GM18498 (cell line): ENCODE measurements at regions not wholly inside any gene's neighbourhood (a gene's known extent, or its start where the extent isn't known, plus 50 kb on each side); places are given as distances from the start of the nearest gene placed in this dataset.
"Not testable (repeated sequence)": the region's sequence is repeated elsewhere in the genome, so short reads cannot be mapped to it uniquely, and the experiment has no call there.

Experiments used
- ATAC-seq: cut with Tn5 transposase; IDR thresholded peaks from one replicate; pipeline ENCODE4 v1.9.1; 2021; ENCODE audit warnings: mild to moderate bottlenecking, moderate library complexity; ENCODE audit not compliant: unreplicated experiment

GRCh38 chr9:63813391-63814021 is 1471.5 kb downstream of the FOXD4L5 start:
- ATAC-seq: not testable (repeated sequence)

DNA sequence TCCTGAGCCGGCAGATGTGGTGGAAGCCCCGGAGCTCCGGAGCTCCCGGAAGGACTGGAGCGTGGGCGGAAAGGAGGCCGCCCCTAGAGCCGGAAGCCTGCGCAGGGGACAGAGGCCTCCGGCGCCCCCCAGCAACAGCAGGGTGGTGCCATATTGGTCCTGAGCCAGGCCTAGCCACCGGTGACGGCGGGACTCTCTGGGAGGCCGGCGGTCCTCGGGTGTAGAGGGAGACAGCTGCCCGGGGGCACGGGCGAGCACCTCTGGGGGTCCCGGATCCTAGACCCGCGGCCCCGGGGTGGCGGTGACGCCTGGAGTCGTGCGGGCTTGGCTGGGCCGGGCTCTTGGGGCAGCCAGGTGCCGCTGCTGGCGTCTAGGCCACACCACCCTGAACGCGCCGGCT is 1472.2 kb downstream of the FOXD4L5 start:
- peak; percentile 67 for ATAC-seq

DNA sequence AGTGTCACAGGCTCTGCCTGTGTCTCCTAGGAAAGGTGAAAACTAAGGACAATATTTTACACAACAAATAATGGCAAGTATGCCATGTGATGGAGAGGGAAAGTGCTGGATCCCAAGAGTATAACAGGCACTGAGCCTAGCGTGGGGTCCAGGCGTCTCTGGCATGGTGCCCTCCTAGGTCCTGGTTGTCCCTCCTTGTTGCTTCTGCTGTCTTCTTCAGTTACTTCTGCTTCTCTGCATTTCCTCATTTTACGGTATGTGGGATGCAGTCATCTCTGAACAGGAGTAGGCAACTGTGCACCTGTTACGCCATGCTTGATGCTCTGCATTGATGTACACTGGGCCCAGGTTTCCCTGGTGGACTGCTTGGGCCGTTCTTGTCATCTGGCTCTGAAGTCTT is 1480.8 kb downstream of the FOXD4L5 start:
- not testable (repeated sequence) for ATAC-seq

- ATAC-seq: not testable (repeated sequence)
Observed at GRCh38 chr9:63794081-63794685, 1490.8 kb downstream of the FOXD4L5 start.

GRCh38 chr9:63787454-63787853 is 1497.6 kb downstream of the FOXD4L5 start:
- ATAC-seq: not testable (repeated sequence)

- not testable (repeated sequence) for ATAC-seq
Observed at GRCh38 chr9:63785059-63785458, 1500.0 kb downstream of the FOXD4L5 start.

DNA sequence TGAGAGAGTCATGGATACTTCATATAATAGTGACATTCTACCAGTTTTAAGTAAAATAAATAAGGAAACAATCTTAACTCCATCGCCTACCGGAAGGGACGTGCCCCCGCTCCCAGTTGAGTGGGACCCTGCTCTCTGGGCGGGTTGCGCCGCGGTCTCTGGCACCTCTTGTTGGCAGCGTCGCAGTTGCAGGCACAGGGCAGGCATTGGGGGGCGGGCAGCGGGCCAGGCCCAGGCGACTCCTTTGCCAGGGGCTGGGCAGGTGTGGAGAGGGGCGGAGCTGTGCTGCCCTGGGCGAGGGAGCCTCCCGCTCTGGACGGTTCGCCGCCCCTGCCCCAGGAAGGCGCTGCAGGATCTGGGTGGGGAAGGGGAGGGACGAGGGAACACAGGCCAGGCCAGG is 1500.6 kb downstream of the FOXD4L5 start:
- ATAC-seq: not testable (repeated sequence)

DNA sequence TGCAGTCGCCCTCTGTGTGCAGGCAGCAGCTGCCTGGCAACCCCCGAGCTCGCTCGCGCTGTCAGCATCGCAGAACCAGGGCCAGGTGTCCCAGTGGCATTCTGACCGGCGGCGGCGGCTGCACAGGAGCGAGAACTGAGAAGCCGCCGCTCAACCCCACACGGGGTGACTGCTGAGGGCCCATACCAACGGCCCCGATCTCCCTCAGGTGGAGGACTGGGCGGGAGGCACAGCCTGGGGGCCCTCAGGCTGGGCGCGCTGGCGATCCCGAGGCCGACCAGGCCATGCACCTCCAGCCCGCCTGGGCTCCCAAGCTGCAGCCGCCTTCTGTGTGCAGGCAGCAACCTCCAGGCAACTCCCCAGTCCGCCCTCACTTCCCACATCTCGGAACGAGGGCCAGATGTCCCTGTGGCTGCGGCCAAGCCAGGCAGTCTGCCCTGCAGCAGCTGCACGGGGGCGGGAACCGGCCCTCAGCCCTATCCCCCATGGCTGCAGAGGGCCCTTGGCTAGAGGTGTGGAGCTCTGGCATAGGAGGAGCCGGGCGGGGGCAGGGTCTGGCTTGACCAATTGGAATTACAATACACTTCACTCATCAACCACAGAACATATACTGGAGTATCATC is 1503.1 kb downstream of the FOXD4L5 start:
- peak; percentile 42 for ATAC-seq

DNA sequence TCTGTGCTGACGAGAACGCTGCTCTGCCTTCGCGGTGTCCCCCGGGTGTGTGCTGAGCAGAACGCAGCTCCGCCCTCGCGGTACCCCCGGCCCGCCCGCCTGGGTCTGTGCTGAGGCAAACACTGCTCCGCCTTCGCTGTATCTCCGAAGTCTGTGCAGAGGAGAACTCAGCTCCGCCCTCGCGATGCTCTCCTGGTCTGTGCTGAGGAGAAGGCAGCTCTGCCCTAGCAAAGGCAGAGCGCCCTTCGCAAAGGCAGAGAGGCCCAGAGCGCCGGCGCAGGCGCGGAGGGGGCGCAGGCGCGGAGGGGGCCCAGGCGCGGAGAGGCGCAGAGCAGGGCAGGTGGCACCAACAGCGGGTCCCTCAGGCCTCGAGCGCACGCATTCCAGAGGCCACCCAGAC is 1503.6 kb downstream of the FOXD4L5 start:
- ATAC-seq: peak; percentile 100

- not testable (repeated sequence) for ATAC-seq
Observed at GRCh38 chr9:63776220-63776619, 1508.8 kb downstream of the FOXD4L5 start.

DNA sequence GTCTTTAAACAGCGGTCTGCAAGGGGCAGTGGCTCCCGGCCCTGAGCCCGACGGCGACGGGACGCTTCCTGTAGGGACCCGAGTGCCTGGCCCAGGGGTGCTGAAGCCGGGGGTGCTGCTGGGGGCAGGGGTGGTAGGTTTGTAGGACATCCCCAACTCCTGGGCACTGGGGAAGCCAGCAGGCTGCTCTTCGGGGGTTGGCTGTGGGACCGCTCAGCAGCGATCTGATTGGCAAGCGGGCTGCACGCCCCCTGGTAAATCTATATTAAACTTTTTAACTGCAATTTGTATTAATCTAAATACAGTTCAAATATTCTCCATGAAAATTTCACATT is 1510.0 kb downstream of the FOXD4L5 start:
- ATAC-seq: not testable (repeated sequence)

GRCh38 chr9:63774369-63775091 is 1510.5 kb downstream of the FOXD4L5 start:
- not testable (repeated sequence) for ATAC-seq

GRCh38 chr9:63762230-63762629 is 1522.8 kb downstream of the FOXD4L5 start:
- ATAC-seq: not testable (repeated sequence)

GRCh38 chr9:63729021-63729420 is 1556.0 kb downstream of the FOXD4L5 start:
- ATAC-seq: not testable (repeated sequence)

- ATAC-seq: no peak
Observed at GRCh38 chr9:63728287-63728686, 1556.7 kb downstream of the FOXD4L5 start.

- ATAC-seq: not testable (repeated sequence)
Observed at GRCh38 chr9:63708285-63708684, 1576.7 kb downstream of the FOXD4L5 start.

- ATAC-seq: not testable (repeated sequence)
Observed at GRCh38 chr9:63704456-63704855, 1580.6 kb downstream of the FOXD4L5 start.

DNA sequence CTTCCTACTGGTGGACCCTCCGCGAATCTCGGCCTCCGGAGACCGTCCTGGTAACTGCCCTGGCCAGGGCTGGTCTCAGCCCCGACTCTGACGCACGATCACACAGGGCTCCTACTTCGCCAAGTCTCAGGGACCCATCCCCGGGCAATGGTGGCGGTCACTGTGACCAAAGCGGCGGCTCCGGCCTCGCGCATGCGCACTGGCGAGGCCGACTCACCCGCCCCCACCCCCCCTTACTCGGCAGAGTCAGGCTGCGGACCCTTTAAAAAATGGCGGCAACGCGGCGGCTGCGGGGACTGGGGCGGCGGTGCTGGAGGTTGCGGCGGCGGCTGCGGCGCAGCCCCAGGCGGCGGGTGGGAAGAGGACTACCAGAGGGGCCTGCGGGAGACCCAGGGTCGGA is 1581.3 kb downstream of the FOXD4L5 start:
- not testable (repeated sequence) for ATAC-seq

GRCh38 chr9:63703138-63703665 is 1581.8 kb downstream of the FOXD4L5 start:
- not testable (repeated sequence) for ATAC-seq
